Endothelial cell of umbilical vein (primary cell): ENCODE measurements at regions not wholly inside any gene's neighbourhood (a gene's known extent, or its start where the extent isn't known, plus 50 kb on each side); places are given as distances from the start of the nearest gene placed in this dataset.

Experiments
- BruUV-seq: library from RNA; stranded (reverse); fragments of 400-500 nt; replicated peaks from 2 replicates; lab custom pipeline; 2021; lab: Mats Ljungman, UMichigan
- CTCF ChIA-PET: fragments of 300-600, 350-600 bp; sonication (Branson Sonifier 250); formaldehyde crosslinking; loops from one replicate; lab custom pipeline; 2021; ENCODE audit warnings: antibody characterized with exemption, inconsistent platforms; lab: Charles Lee
- POLR2A ChIA-PET: fragments of 300-600, 350-600 bp; sonication (Branson Sonifier 250); formaldehyde crosslinking; loops from one replicate; lab custom pipeline; 2021; ENCODE audit warnings: antibody characterized with exemption, inconsistent platforms; lab: Charles Lee
- DNase-seq: peaks from one replicate; pipeline ENCODE4 v3.0.0-alpha.2; 2011; ENCODE audit warnings: low read depth, low spot score
- FAIRE-seq: peaks from 2 replicates; lab custom pipeline; 2011; peaks lifted over from hg19 to GRCh38; lab: Jason Lieb, UNC
- H2AFZ ChIP-seq: 2 replicates; pipeline ENCODE4 v1.6.0; 2012; ENCODE audit warnings: low read depth, low read length, control low read depth, inconsistent platforms
- H3K27ac ChIP-seq: 2 replicates; pipeline ENCODE4 v1.5.1; 2011; ENCODE audit warnings: low read depth, mild to moderate bottlenecking, control low read depth, low read length, moderate library complexity; ENCODE audit not compliant: insufficient read depth
- H3K27me3 ChIP-seq, 2 experiments: 2 replicates each; pipeline versions ENCODE4 v1.6.0 to v1.6.1; 2011; ENCODE audit warnings: low read length in 2 of 2, mixed read lengths in 1 of 2; ENCODE audit not compliant: control insufficient read depth in 2 of 2, insufficient read depth in 2 of 2
- H3K36me3 ChIP-seq, 2 experiments: 2 replicates in 1 of 2; 3 replicates in 1 of 2; pipeline ENCODE4 v1.5.1; 2011; ENCODE audit warnings: low read length in 2 of 2, mild to moderate bottlenecking in 1 of 2, moderate library complexity in 1 of 2; ENCODE audit not compliant: control insufficient read depth in 2 of 2, insufficient read depth in 2 of 2; ENCODE audit errors: extremely low read depth in 1 of 2
- H3K4me1 ChIP-seq: 3 replicates; pipeline ENCODE4 v1.5.1; 2011; ENCODE audit warnings: mild to moderate bottlenecking, low read length; ENCODE audit not compliant: control insufficient read depth, insufficient read depth; ENCODE audit errors: extremely low read depth
- H3K4me2 ChIP-seq: 2 replicates; pipeline ENCODE4 v1.6.1; 2011; ENCODE audit warnings: low read length, control low read depth, mixed read lengths; ENCODE audit not compliant: insufficient read depth
- H3K4me3 ChIP-seq, 3 experiments: fragments of 200-600 bp in 1 of 3; sonication (generic), shearing (Covaris generic) in 1 of 3; replicated peaks in 1 of 3; 2 replicates each; pipeline ENCODE4 v1.5.1; 2011 to 2016; ENCODE audit warnings: control low read depth in 3 of 3, low read length in 3 of 3, mild to moderate bottlenecking in 2 of 3, inconsistent platforms in 1 of 3, low read depth in 1 of 3, moderate library complexity in 1 of 3; ENCODE audit not compliant: insufficient read depth in 1 of 3
- H3K79me2 ChIP-seq: 2 replicates; pipeline ENCODE4 v1.6.0; 2012; ENCODE audit warnings: low read length, inconsistent platforms; ENCODE audit not compliant: control insufficient read depth, insufficient read depth
- H3K9ac ChIP-seq: replicated peaks from 2 replicates; pipeline ENCODE3; 2011; ENCODE audit warnings: low read length, control low read depth; ENCODE audit not compliant: insufficient read depth; ENCODE audit errors: extremely low read depth
- H3K9me1 ChIP-seq: replicated peaks from 3 replicates; pipeline ENCODE4 v1.6.0; 2011; ENCODE audit warnings: mild to moderate bottlenecking, low read length; ENCODE audit not compliant: control insufficient read depth, insufficient read depth; ENCODE audit errors: extremely low read depth
- H3K9me3 ChIP-seq: replicated peaks from 2 replicates; pipeline ENCODE4 v1.5.1; 2012; ENCODE audit warnings: low read length, inconsistent platforms; ENCODE audit not compliant: control insufficient read depth, insufficient read depth
- H4K20me1 ChIP-seq: replicated peaks from 2 replicates; pipeline ENCODE3; 2011; ENCODE audit warnings: mild to moderate bottlenecking, low read length; ENCODE audit not compliant: control insufficient read depth, insufficient read depth; ENCODE audit errors: extremely low read depth
- CTCF ChIP-seq, 2 donors: IDR thresholded peaks; 1 replicate in 1 of 2; 2 replicates in 1 of 2; pipeline ENCODE4 v1.5.1; 2011; ENCODE audit warnings: low read length in 2 of 2, mild to moderate bottlenecking in 2 of 2, moderate library complexity in 2 of 2, control low read depth in 1 of 2, inconsistent platforms in 1 of 2, low read depth in 1 of 2; ENCODE audit not compliant: insufficient read depth in 1 of 2; ENCODE audit errors: extremely low read depth in 1 of 2
- EZH2 ChIP-seq: IDR thresholded peaks from 2 replicates; pipeline ENCODE4 v1.6.1; 2012; ENCODE audit warnings: borderline replicate concordance, low read depth, mild to moderate bottlenecking, moderate library complexity, low read length, inconsistent platforms; ENCODE audit not compliant: severe bottlenecking
- FOS ChIP-seq: IDR thresholded peaks from 2 replicates; pipeline ENCODE4 v1.6.1; 2011; ENCODE audit warnings: mild to moderate bottlenecking, low read length, moderate library complexity, borderline replicate concordance; ENCODE audit not compliant: insufficient read depth
- GATA2 ChIP-seq: IDR thresholded peaks from 2 replicates; pipeline ENCODE4 v1.7.0; 2011; ENCODE audit warnings: low read depth, mild to moderate bottlenecking, moderate library complexity, mixed read lengths, low read length; ENCODE audit not compliant: insufficient read length, insufficient read depth
- JUN ChIP-seq: IDR thresholded peaks from 2 replicates; pipeline ENCODE4 v1.6.1; 2011; ENCODE audit warnings: borderline replicate concordance, low read depth; ENCODE audit not compliant: insufficient read length, insufficient read depth
- MAX ChIP-seq: IDR thresholded peaks from 2 replicates; pipeline ENCODE4 v1.6.1; 2011; ENCODE audit not compliant: insufficient read depth, insufficient read length
- MYC ChIP-seq: IDR thresholded peaks from one replicate; pipeline ENCODE4 v1.6.1; 2011; ENCODE audit warnings: mild to moderate bottlenecking, low read depth, low read length
- POLR2A ChIP-seq: IDR thresholded peaks from 2 replicates; pipeline ENCODE4 v1.6.1; 2012; ENCODE audit warnings: low read depth, mild to moderate bottlenecking, control low read depth, low read length
- POLR2AphosphoS5 ChIP-seq: IDR thresholded peaks from 2 replicates; pipeline ENCODE4 v1.6.1; 2012; ENCODE audit warnings: low read depth, mild to moderate bottlenecking, control low read depth, low read length, moderate library complexity; ENCODE audit not compliant: insufficient read depth
- dilution Hi-C: fragments of 300-500 bp; cut with MboI; formaldehyde crosslinking; loops from one replicate; pipeline ENCODE4 v1.15.0; 2019; ENCODE audit warnings: low sequenced_read_pairs; ENCODE audit not compliant: extremely low pct_ligation_motif_present
- intact Hi-C: fragments of 100-400 bp; cut with micrococcal nuclease; formaldehyde crosslinking; loops from one replicate; pipeline ENCODE4 v1.10.0; 2022

GRCh38 chr5:120124031-120124430 is 340.1 kb upstream of the PRR16 start:
- H4K20me1 ChIP-seq = no peaks in the 10 kb centered on the region
- TF ChIP-seq MAX (no peak), CTCF (IDR thresholded peaks at IDR 0.05; ENCODE audit: extremely low read depth in 1 of 2, insufficient read depth in 1 of 2, low read depth in 1 of 2, low read length in 2 of 2) (no peak), GATA2 (no peak), POLR2A (no peak), FOS (no peak), POLR2AphosphoS5 (no peak), JUN (no peak), MYC (no peak), EZH2 (no peak)
- H3K4me1 ChIP-seq = no peaks in the 10 kb centered on the region
- H3K79me2 ChIP-seq = no peaks in the 10 kb centered on the region
- ChIA-PET POLR2A (no interaction called here), CTCF (interaction anchor here (0.9 kb wide), 1 partner anchor 15 kb away, joined by 4 read pairs; no protein-coding TSS in a partner anchor)
- H3K27me3 ChIP-seq = no peaks in the 10 kb centered on the region
- intact Hi-C loops = no loop called here
- H3K27ac ChIP-seq = no peak overlapping the region
- no peaks in the 10 kb centered on the region for H3K9me3 ChIP-seq
- dilution Hi-C loops = no loop called here
- no peak for FAIRE-seq
- no peak overlapping the region for H3K9ac ChIP-seq
- no peaks in the 10 kb centered on the region for H3K36me3 ChIP-seq
- H3K4me3 ChIP-seq = no peak overlapping the region
- H2AFZ ChIP-seq = no peak overlapping the region
- H3K9me1 ChIP-seq = no peaks in the 10 kb centered on the region
- no peak for DNase-seq
- BruUV-seq = no TSS peak
- no peak overlapping the region for H3K4me2 ChIP-seq
